ENCODE measurements at regions not wholly inside any gene's neighbourhood (a gene's known extent, or its start where the extent isn't known, plus 50 kb on each side); places are given as distances from the start of the nearest gene placed in this dataset.

- Histone ChIP-seq H3K4me2 (ENCODE audit: low read length) (no peak overlapping the region), H3K27me3 (ENCODE audit: insufficient read depth, low read length) (no peaks in the 10 kb centered on the region), H3K27ac (ENCODE audit: low read depth, low read length) (no peak overlapping the region), H3K79me2 (ENCODE audit: insufficient read depth, low read length) (no peaks in the 10 kb centered on the region), H3K4me3 (ENCODE audit: insufficient read depth, low read depth, low read length) (no peak overlapping the region), H3K36me3 (ENCODE audit: insufficient read depth, low read length) (no peaks in the 10 kb centered on the region), H3K4me1 (ENCODE audit: insufficient read depth, low read length) (no peaks in the 10 kb centered on the region), H4K20me1 (ENCODE audit: insufficient read depth, low read length) (no peaks in the 10 kb centered on the region), H2AFZ (ENCODE audit: low read depth, low read length) (no peak overlapping the region), H3K9me3 (ENCODE audit: insufficient read depth, low read depth, low read length) (no peaks in the 10 kb centered on the region), H3K9ac (ENCODE audit: low read length) (no peak overlapping the region)
- H3K36me3 Mint-ChIP-seq (ENCODE audit: low read depth, unreplicated experiment): no peaks in the 10 kb centered on the region
- H3K4me3 Mint-ChIP-seq (ENCODE audit: unreplicated experiment): no peak overlapping the region
- FAIRE-seq (no peak), DNase-seq (ENCODE audit: low read depth) (no peak)
- H3K9me3 Mint-ChIP-seq (ENCODE audit: unreplicated experiment): no peaks in the 10 kb centered on the region
- TF ChIP-seq CTCF (IDR thresholded peaks at IDR 0.05; ENCODE audit: insufficient read depth, low read depth, low read length): no peak
- TF ChIP-seq EZH2 (IDR thresholded peaks at IDR 0.05; ENCODE audit: insufficient read depth, low read length): no peak
- no peak overlapping the region for H3K27ac Mint-ChIP-seq (ENCODE audit: unreplicated experiment)
- H3K4me1 Mint-ChIP-seq (ENCODE audit: low read depth, unreplicated experiment): peaks cover 3% of the 10 kb centered on the region
- H3K27me3 Mint-ChIP-seq (ENCODE audit: low read depth, unreplicated experiment): no peaks in the 10 kb centered on the region
Observed at GRCh38 chr4:28378109-28378830, 1517.6 kb downstream of the STIM2 start.

GRCh38 chr4:28385801-28386200 lies 1525.2 kb downstream of the STIM2 start:
- H3K27ac Mint-ChIP-seq (ENCODE audit: unreplicated experiment): no peak overlapping the region
- H3K4me1 Mint-ChIP-seq (ENCODE audit: low read depth, unreplicated experiment): no peaks in the 10 kb centered on the region

More at GRCh38 chr4:28385801-28386200, 1525.2 kb downstream of the STIM2 start:
- Mint-ChIP-seq H3K36me3 (ENCODE audit: low read depth, unreplicated experiment) (no peaks in the 10 kb centered on the region), H3K9me3 (ENCODE audit: unreplicated experiment) (no peaks in the 10 kb centered on the region), H3K4me3 (ENCODE audit: unreplicated experiment) (no peak overlapping the region), H3K27me3 (ENCODE audit: low read depth, unreplicated experiment) (no peaks in the 10 kb centered on the region)
- Histone ChIP-seq H2AFZ (ENCODE audit: low read depth, low read length) (no peak overlapping the region), H3K27me3 (ENCODE audit: insufficient read depth, low read length) (no peaks in the 10 kb centered on the region), H3K27ac (ENCODE audit: low read depth, low read length) (no peak overlapping the region), H3K4me2 (ENCODE audit: low read length) (no peak overlapping the region), H3K4me3 (ENCODE audit: insufficient read depth, low read depth, low read length) (no peak overlapping the region), H3K36me3 (ENCODE audit: insufficient read depth, low read length) (no peaks in the 10 kb centered on the region), H4K20me1 (ENCODE audit: insufficient read depth, low read length) (no peaks in the 10 kb centered on the region), H3K4me1 (ENCODE audit: insufficient read depth, low read length) (no peaks in the 10 kb centered on the region), H3K9me3 (ENCODE audit: insufficient read depth, low read depth, low read length) (no peaks in the 10 kb centered on the region), H3K9ac (ENCODE audit: low read length) (no peak overlapping the region), H3K79me2 (ENCODE audit: insufficient read depth, low read length) (no peaks in the 10 kb centered on the region)
- TF ChIP-seq EZH2 (IDR thresholded peaks at IDR 0.05; ENCODE audit: insufficient read depth, low read length) (no peak), CTCF (IDR thresholded peaks at IDR 0.05; ENCODE audit: insufficient read depth, low read depth, low read length) (no peak)
- no peak for DNase-seq (ENCODE audit: low read depth)
- FAIRE-seq: no peak

Measured in astrocyte (in vitro differentiated cells and primary cell).